ENCODE measurements at regions not wholly inside any gene's neighbourhood (a gene's known extent, or its start where the extent isn't known, plus 50 kb on each side); places are given as distances from the start of the nearest gene placed in this dataset.
"Not testable (repeated sequence)": the region's sequence is repeated elsewhere in the genome, so short reads cannot be mapped to it uniquely, and the experiment has no call there.

- intact Hi-C loops (cut with micrococcal nuclease; ENCODE audit: unreplicated experiment) = no loop called here
- DNase-seq (ENCODE audit: low spot score) = no peak
Measured at GRCh38 chr11:49316180-49316579, 107.8 kb upstream of the FOLH1 start.

GRCh38 chr11:49303080-49303479, 94.7 kb upstream of the FOLH1 start:
- ChIA-PET CTCF (no interaction called here), POLR2A (ENCODE audit: low non-redundant PET) (no interaction called here)
- Histone ChIP-seq H3K9me3 (ENCODE audit: low read depth, low read length, poor library complexity, severe bottlenecking) (no peaks in the 10 kb centered on the region), H3K36me3 (ENCODE audit: insufficient read depth, low read length, poor library complexity, severe bottlenecking) (no peaks in the 10 kb centered on the region), H3K4me1 (ENCODE audit: insufficient read depth, low read length, poor library complexity, severe bottlenecking) (no peaks in the 10 kb centered on the region), H3K4me3 (ENCODE audit: low read depth, low read length, poor library complexity, severe bottlenecking) (no peak overlapping the region), H3K27me3 (replicated peaks; ENCODE audit: insufficient read depth, low read depth, low read length, poor library complexity) (no peaks in the 10 kb centered on the region), H3K27ac (ENCODE audit: low read depth, low read length, poor library complexity, severe bottlenecking) (no peak overlapping the region)
- no peak for TF ChIP-seq EZH2 (IDR thresholded peaks at IDR 0.05; ENCODE audit: borderline replicate concordance, low read depth, low read length, poor library complexity, severe bottlenecking)
- intact Hi-C loops (cut with micrococcal nuclease; ENCODE audit: unreplicated experiment) = no loop called here
- DNase-seq (ENCODE audit: low spot score) = no peak
- no TSS peak for BruUV-seq (replicated peaks)

More at GRCh38 chr11:49316180-49316579, 107.8 kb upstream of the FOLH1 start:
- H3K27ac ChIP-seq (ENCODE audit: low read depth, low read length, poor library complexity, severe bottlenecking) = no peak overlapping the region
- no TSS peak for BruUV-seq (replicated peaks)
- H3K27me3 ChIP-seq (replicated peaks; ENCODE audit: insufficient read depth, low read depth, low read length, poor library complexity) = no peaks in the 10 kb centered on the region
- TF ChIP-seq EZH2 (IDR thresholded peaks at IDR 0.05; ENCODE audit: borderline replicate concordance, low read depth, low read length, poor library complexity, severe bottlenecking) = no peak
- no peak for TF ChIP-seq CTCF (conservative IDR thresholded peaks at IDR 0.05; ENCODE audit: low read depth, low read length)
- no peaks in the 10 kb centered on the region for H3K36me3 ChIP-seq (ENCODE audit: insufficient read depth, low read length, poor library complexity, severe bottlenecking)
- no peak overlapping the region for H3K4me3 ChIP-seq (ENCODE audit: low read depth, low read length, poor library complexity, severe bottlenecking)
- ChIA-PET CTCF (no interaction called here), POLR2A (ENCODE audit: low non-redundant PET) (no interaction called here)
- no peaks in the 10 kb centered on the region for H3K4me1 ChIP-seq (ENCODE audit: insufficient read depth, low read length, poor library complexity, severe bottlenecking)
- H3K9me3 ChIP-seq (ENCODE audit: low read depth, low read length, poor library complexity, severe bottlenecking) = peaks cover 4% of the 10 kb centered on the region

GRCh38 chr11:49302360-49302759, 94.0 kb upstream of the FOLH1 start:
- no peak for TF ChIP-seq EZH2 (IDR thresholded peaks at IDR 0.05; ENCODE audit: borderline replicate concordance, low read depth, low read length, poor library complexity, severe bottlenecking)
- no peak for TF ChIP-seq CTCF (conservative IDR thresholded peaks at IDR 0.05; ENCODE audit: low read depth, low read length)
- H3K36me3 ChIP-seq (ENCODE audit: insufficient read depth, low read length, poor library complexity, severe bottlenecking) = no peaks in the 10 kb centered on the region
- no peak for DNase-seq (ENCODE audit: low spot score)
- no peaks in the 10 kb centered on the region for H3K9me3 ChIP-seq (ENCODE audit: low read depth, low read length, poor library complexity, severe bottlenecking)
- CTCF ChIA-PET = interaction anchor here (0.5 kb wide), 1 partner anchor 251 kb away, joined by 3 read pairs; no protein-coding TSS in a partner anchor
- no peaks in the 10 kb centered on the region for H3K4me1 ChIP-seq (ENCODE audit: insufficient read depth, low read length, poor library complexity, severe bottlenecking)
- no peak overlapping the region for H3K4me3 ChIP-seq (ENCODE audit: low read depth, low read length, poor library complexity, severe bottlenecking)
- H3K27me3 ChIP-seq (replicated peaks; ENCODE audit: insufficient read depth, low read depth, low read length, poor library complexity) = no peaks in the 10 kb centered on the region
- no TSS peak for BruUV-seq (replicated peaks)
- intact Hi-C loops (cut with micrococcal nuclease; ENCODE audit: unreplicated experiment) = no loop called here
- no peak overlapping the region for H3K27ac ChIP-seq (ENCODE audit: low read depth, low read length, poor library complexity, severe bottlenecking)
- POLR2A ChIA-PET (ENCODE audit: low non-redundant PET) = no interaction called here

GRCh38 chr11:49298017-49298416, 89.6 kb upstream of the FOLH1 start:
- H3K27ac ChIP-seq (ENCODE audit: low read depth, low read length, poor library complexity, severe bottlenecking); H3K4me3 ChIP-seq (ENCODE audit: low read depth, low read length, poor library complexity, severe bottlenecking); H3K27me3 ChIP-seq (replicated peaks; ENCODE audit: insufficient read depth, low read depth, low read length, poor library complexity); H3K36me3 ChIP-seq (ENCODE audit: insufficient read depth, low read length, poor library complexity, severe bottlenecking); H3K9me3 ChIP-seq (ENCODE audit: low read depth, low read length, poor library complexity, severe bottlenecking); CTCF ChIA-PET; POLR2A ChIA-PET (ENCODE audit: low non-redundant PET); BruUV-seq (replicated peaks); intact Hi-C loops (cut with micrococcal nuclease; ENCODE audit: unreplicated experiment); DNase-seq (ENCODE audit: low spot score); H3K4me1 ChIP-seq (ENCODE audit: insufficient read depth, low read length, poor library complexity, severe bottlenecking): not testable (repeated sequence)

- POLR2A ChIA-PET (ENCODE audit: low non-redundant PET); H3K9me3 ChIP-seq (ENCODE audit: low read depth, low read length, poor library complexity, severe bottlenecking); H3K4me3 ChIP-seq (ENCODE audit: low read depth, low read length, poor library complexity, severe bottlenecking); CTCF ChIA-PET; DNase-seq (ENCODE audit: low spot score); BruUV-seq (replicated peaks); H3K36me3 ChIP-seq (ENCODE audit: insufficient read depth, low read length, poor library complexity, severe bottlenecking); H3K4me1 ChIP-seq (ENCODE audit: insufficient read depth, low read length, poor library complexity, severe bottlenecking); H3K27ac ChIP-seq (ENCODE audit: low read depth, low read length, poor library complexity, severe bottlenecking); H3K27me3 ChIP-seq (replicated peaks; ENCODE audit: insufficient read depth, low read depth, low read length, poor library complexity): not testable (repeated sequence)
- intact Hi-C loops (cut with micrococcal nuclease; ENCODE audit: unreplicated experiment) = loop anchor here (5.0 to 10.0 kb wide), 2 partner anchors 492 to 1109 kb away; no protein-coding TSS in a partner anchor
Measured at GRCh38 chr11:49283911-49284310, 75.5 kb upstream of the FOLH1 start.

GRCh38 chr11:49283282-49283681, 74.9 kb upstream of the FOLH1 start:
- BruUV-seq (replicated peaks); H3K4me1 ChIP-seq (ENCODE audit: insufficient read depth, low read length, poor library complexity, severe bottlenecking); H3K27ac ChIP-seq (ENCODE audit: low read depth, low read length, poor library complexity, severe bottlenecking); H3K4me3 ChIP-seq (ENCODE audit: low read depth, low read length, poor library complexity, severe bottlenecking); CTCF ChIA-PET; H3K27me3 ChIP-seq (replicated peaks; ENCODE audit: insufficient read depth, low read depth, low read length, poor library complexity); H3K9me3 ChIP-seq (ENCODE audit: low read depth, low read length, poor library complexity, severe bottlenecking); H3K36me3 ChIP-seq (ENCODE audit: insufficient read depth, low read length, poor library complexity, severe bottlenecking); POLR2A ChIA-PET (ENCODE audit: low non-redundant PET); DNase-seq (ENCODE audit: low spot score): not testable (repeated sequence)
- intact Hi-C loops (cut with micrococcal nuclease; ENCODE audit: unreplicated experiment) = loop anchor here (5.0 to 10.0 kb wide), 2 partner anchors 491 to 1108 kb away; no protein-coding TSS in a partner anchor
